HG03571 (cell line): ENCODE measurements at regions not wholly inside any gene's neighbourhood (a gene's known extent, or its start where the extent isn't known, plus 50 kb on each side); places are given as distances from the start of the nearest gene placed in this dataset.

ENCODE experiments used
- ATAC-seq: cut with Tn5 transposase; IDR thresholded peaks from one replicate; pipeline ENCODE4 v1.9.1; 2021; ENCODE audit not compliant: unreplicated experiment

DNA sequence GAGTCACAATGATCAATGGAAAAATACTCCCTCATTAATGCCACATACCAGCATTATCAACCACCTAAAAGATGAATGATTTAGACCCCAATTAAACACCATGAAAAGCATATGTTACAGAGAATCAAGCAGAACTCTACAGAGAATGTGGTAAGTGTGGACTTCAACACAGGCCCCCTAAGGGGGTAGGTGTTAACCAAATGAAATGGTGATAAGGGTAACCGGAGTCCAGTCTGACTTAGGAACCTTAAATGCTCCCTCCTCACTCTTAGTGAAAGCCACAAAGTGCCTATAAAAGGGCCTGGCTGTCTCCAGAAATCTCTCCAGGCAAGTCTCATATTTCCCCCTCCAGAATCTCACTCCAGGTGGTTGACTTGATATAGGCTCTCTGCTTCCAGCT is 149.2 kb upstream of the FOXD3 start:
- ATAC-seq = no peak

DNA sequence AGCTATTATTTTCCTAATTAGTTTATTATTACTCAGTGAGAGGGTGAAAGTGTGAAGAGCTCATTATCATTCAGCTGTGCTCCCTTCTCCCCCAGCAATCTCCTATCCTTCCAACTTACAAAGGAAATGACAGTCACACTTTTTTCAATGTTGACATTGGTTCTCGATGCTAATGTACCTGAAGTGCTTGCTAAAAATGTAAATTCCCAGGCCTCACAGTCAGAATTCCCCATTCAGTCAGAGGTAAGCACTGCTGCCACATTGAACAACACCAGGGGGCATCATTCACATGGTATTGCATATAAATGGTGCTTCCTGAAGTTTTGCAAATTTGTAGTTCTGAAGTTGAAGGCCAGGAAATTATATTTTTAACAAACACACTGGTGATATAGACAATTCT is 132.7 kb upstream of the FOXD3 start:
- no peak for ATAC-seq

DNA sequence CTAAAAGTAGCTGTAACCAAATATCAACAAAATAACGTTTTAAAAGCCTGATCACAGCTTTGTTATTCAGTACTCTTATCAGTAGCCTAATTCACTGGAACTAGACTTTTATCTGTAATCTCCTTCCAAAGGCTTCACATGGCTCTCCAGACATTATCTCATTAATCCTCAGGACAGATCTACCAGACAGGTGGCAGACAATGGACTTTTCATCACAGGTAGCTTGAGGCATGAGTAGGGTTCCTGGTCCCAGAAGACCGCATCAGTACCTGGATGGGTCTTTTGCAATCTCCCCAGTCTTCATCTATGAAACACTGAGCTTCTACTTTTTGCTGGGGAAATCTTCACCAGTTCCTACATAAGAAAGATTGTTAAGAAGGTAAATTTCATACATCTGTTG is 132.2 kb upstream of the FOXD3 start:
- no peak for ATAC-seq

DNA sequence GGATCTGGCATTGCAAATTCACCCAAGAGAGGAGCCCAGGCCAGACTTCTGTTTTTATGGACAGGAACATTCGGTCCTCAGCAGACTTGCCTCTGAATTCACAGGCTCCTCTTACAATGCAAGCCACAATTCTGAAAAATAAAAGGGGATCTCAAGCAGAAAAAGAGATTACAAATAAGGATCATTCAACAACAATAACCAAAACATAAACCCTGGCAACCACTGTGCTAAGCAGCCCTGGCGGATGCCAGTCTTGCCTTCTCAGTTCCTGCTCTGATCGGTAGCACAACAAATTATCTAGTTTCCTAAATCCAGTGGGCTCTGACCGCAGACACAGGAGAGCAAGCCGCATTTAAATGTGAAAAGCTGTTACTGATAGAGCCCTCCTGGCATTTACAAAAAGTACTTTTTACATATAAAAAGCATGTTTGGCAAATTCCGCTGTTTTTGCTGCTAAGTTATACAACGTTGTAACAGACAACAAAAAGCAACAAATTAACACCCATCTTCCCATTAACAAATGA is 123.4 kb upstream of the FOXD3 start:
- no peak for ATAC-seq

DNA sequence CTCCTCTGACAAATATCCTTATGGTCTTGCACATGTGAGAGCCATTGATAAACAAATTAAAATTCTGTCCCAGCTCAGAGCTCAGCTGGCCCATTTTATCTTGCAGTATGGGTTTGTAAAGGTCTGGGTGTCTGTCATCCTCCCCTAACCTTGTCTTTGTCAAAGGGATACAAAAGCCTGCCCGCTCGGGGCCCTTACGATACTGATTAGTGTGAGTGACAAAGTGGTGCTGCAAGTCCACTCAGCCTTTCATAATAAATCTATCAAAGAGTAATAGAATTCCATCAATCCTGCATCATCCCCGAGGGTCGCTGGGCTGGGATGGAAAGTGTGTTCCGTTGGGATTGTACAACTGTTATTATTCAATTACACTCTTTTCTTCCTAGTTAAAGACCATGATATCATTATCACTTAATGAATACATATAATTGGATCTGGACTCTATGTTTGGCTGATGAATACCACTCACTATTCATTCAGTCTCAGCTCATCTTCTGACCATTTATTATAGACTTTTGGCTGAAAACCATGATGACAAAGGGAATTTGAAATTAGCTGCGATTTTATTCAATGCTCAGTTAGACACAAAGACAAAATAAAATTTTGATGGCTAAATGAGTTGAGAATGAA is 122.5 kb upstream of the FOXD3 start:
- ATAC-seq = no peak

DNA sequence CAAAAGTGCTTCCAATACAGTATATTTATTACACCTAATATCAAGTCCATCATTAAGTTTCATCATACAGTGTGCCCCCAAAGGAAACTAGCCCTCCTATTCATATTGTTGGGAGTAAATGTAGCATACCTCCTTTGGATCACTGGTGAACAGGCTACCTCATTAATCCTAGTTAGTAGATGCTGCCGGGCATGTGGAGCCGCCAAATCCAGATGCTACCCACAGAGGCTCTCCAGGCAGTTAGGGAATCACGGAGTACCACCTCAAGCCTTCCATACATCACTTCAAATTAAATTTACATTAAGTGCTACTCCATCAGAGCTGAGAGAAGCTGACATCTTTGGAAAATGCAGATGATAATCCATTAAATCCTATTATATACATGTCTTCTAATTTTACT is 121.7 kb upstream of the FOXD3 start:
- no peak for ATAC-seq

DNA sequence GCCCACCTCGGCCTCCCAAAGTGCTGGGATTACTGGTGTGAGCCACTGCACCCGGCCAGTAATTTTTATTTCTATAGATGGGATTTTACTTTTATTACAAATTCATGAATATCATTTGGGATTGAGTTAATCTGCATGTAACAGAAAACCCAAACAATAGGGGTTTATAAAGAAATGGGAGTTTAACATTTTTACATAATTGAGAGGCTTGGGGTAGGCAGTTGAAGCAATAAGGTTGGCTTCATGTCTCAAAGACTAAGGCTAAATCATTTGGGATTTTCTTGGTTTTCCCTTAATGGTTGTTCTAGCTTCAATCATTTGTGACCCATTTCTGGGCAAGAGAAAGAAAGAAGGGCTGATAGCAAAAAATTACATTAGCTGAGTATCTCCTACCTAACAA is 118.7 kb upstream of the FOXD3 start:
- no peak for ATAC-seq

DNA sequence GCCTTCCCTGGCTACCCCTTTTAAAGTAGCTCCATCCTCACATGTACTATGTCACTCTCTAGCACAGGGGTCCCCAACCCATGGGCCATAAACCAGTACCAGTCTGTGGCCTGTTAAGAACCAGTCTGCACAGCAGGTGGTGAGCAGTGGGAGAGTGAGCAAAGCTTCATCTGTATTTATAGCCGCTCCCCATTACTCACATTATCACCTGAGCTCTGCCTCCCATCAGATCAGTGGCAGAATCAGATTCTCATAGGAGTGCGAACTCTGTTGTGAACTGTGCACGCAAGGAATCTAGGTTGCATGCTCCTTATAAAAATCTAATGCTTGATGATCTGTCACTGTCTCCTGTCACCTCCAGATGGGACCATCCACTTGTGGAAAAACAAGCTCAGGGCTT is 116.6 kb upstream of the FOXD3 start:
- ATAC-seq = no peak

DNA sequence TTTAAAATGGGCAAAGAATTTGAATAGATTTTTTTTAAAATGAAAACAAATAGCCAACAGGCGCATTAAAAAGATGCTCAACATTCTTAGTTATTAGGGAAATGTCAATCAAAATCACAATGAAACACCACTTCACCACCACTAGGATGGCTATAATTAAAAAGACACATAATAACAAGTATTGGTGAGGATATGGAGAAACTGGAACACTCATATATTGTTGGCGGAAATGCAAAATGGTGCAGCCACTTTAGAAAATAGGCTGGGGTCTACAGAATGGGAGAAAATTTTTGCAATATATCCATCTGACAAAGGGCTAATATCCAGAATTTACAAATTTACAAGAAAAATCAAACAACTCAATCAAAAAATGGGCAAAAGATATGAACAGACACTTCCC is 107.8 kb upstream of the FOXD3 start:
- ATAC-seq = no peak

DNA sequence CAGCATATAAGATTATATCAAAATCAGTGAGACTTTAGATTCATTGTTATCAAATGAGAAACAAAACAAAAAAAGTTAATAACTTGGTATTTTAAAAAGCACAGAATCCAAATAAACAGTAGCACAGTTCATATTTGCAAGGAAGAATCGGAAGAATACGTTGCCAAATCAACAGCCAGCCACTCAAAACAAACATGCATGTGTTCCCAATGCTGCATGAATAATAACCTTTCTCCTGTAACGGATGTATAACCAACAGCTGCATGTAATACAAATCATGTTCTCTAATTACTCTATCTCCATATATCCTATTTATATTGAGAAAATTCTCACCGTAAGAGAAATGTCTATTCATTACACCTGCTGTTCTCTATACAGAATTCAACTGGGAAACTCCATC is 98.9 kb upstream of the FOXD3 start:
- no peak for ATAC-seq

DNA sequence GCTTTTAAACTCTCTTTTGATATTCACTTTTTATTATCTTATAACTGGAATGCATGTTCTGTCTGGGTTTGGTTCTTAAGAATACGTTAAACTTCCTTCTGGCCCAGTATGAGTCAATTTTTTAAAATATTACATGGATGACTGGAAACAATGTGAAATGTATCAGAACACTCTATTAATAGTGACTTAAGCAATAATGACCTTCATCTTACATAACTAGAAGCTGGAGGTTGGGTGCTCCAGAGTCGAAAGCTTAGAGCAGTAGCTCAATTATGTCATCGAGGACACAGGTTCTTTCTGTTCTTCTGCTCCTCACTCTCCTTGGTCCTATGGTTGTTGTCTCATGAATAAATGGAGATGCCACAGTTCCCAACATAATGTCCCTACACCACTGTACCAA is 91.6 kb upstream of the FOXD3 start:
- ATAC-seq = no peak

DNA sequence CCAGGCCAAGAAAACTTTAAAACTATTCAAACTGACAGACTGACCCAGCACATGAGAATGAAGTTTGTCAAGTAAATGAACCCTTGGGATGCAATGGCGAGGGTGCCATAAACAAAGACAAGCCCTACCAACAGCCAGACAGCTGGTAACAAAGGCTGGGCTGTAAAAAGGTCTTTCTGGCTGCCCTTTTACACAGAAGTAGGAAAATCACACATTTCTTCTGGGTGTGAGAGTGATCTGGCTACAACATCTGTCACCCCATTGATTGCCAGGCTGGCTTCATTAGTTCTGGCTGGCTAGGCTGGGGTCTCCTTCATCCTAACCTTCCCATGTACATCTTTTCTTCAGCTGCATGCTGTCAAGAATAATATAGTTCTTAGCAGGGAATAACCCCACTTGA is 83.6 kb upstream of the FOXD3 start:
- no peak for ATAC-seq

DNA sequence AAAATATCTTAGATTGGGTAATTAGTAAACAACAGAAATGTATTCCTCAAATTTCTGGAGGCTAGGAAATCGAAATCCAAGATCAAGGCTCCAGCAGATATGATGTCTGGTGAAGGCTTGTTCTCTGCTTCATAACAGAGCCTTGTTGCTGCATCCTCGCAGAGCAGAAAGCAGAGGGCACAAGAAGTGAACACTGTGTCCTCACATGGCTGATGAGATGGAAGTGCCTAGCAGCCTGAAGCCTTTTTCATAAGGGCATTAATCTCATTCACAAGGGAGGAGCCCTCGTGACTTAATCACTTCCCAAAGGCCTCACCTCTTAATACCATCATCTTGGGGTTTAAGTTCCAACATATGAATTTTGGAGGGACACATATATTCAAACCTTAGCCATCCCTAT is 77.2 kb upstream of the FOXD3 start:
- ATAC-seq = no peak

DNA sequence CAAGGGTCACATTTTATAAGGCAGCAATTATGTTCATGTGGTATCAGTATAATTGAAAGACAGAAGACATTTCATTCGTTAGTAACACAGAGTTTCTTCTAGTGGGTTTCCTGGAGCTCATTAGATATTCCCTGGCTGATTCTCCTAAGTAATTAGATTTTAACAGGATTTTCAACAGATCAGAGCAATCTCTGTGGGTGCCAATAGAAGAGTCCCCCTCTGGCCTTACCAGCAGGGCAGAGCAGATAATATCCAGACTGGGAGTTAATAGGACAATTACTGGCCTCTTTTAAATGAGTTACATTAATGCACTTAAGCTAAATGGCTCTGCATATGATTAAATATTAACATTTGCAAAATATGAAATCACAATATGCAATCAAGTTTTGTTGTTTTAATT is 74.2 kb upstream of the FOXD3 start:
- ATAC-seq = no peak

DNA sequence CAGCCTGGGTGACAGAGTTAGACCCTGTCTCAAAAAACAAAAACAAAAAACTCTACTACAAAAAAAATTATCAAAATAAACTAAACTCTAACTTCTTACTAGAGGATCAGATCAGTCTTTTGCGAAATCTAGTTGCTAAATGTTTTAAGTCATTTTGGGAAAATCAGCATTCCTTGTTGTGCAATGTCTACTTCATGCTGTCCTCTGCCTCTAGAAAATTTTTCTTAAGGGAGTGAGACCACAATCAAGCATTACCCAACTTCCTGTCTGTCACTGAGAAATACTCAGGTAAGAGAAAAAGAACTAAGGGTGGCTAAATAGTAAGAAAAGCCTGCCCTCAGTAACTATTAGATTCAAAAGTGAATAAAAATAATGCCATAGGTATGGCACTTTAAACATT is 67.2 kb upstream of the FOXD3 start:
- ATAC-seq = no peak

DNA sequence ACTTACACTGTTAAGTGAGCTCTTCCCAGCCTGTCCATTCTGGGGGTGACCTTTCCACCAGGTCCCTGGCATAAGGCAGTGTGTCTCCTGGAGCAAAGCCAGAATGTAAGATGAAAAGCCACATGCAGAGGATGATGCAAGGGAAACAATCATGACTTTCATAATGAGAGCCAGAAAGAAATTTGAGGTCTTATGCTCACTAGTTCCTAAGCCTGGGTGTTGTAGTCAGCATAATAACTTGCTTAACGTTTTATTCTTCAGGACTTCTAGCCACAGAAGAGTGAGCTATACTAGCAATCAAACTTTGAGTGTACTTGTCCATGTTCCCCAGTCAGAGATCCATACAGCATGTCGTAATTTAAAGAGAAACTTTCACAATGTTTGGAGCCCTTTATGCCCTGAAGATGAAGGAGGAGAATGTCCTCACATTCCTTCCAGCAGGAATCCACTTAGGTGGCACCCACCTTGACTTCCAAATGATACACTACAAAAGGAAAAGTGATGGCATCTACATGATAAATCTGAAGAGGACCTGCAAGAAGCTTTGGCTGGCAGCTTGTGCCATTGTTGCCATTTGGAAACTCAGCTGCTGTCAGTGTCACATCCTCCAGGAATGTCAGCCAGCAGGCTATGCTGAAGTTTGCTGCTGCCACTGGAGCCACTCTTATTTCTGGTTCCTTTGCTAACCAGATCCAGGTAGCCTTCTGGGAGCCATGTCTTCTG is 60.5 kb upstream of the FOXD3 start:
- no peak for ATAC-seq

DNA sequence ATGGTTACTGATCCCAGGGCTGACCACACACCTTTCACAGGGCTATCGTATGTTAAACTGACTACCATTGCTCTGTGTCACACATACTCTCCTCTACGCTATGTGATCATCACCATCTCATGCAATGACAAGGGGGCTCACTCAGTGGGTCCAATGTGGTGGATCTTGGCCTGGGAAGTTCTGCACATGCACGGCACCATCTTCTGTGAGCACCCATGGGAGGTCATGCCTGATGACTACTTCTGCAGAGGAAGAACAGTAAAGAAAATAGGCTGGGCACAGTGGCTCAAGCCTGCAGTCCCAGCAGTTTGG is 60.0 kb upstream of the FOXD3 start:
- ATAC-seq = no peak

DNA sequence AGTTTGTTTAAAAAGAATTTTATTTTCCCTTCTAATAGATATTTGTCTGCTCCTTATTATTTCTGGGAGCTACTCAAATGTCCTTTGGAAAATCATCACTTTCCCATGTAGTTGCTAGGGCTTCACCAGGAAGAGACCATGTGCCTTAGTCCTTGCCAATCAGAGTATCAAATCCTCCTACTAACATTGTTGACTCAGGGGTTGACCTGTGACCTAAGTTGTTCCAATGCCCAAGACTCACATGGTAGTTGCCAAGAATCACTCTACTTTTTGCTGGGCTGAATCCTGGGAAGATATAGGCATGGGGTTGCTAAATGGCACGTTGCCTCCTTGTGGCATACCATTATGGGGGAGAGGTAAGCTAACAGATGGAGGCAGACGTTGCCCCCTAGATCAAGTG is 58.2 kb upstream of the FOXD3 start:
- no peak for ATAC-seq

DNA sequence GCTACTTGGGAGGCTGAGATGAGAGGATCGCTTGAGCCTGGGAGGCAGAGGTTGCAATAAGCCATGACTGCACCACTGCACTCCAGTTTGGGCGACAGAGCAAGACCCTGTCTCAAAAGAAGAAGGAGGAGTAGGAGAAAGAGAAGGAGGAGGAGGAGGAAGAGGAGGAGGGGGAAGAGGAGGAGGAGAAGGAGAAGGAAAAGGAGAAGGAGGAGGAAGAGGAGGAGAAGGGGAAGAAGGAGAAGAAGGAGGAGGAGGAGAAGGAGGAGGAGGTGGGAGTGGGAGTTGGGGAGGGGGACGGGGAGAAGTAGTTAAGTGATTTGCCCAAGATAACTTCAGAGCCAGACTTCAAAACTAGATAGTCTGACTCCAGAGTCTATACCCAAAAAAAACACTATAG is 55.5 kb upstream of the FOXD3 start:
- ATAC-seq = no peak

DNA sequence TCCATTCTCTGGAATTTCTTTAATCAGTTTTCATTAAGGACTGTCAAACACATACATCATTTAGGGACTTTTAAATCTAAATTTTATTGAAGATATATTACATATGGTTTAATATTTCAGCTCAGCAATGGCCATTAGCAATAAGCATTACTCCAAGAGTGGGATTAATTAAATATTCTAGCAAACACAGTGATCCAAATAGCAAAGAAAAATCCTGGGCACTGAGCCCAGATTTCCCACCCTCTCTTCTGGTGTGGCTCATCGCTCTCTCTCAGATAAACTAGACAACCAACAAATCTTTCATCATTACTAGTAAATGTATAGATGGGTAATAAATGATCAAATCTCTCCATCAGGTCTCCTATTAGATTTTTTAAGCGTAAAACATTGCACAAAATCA is 53.5 kb upstream of the FOXD3 start:
- no peak for ATAC-seq

DNA sequence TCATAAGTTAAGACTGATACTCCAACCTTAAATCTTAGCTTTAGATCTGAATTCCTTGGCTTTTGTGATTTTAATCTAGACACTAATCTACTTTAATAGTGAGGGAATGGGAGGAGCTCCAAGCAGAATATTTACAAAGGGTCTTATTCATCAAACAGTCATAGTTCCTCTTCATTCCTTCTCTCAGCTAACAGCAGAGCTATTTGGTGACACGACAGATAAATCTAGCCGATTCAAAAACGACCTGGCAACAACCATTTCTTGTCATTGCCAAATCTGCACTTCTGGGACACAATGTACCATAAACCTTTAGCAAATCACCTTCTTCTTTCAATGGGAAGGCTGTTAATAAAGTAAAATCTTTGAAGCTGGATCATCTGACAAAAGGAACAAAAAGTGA is 52.8 kb upstream of the FOXD3 start:
- ATAC-seq = no peak
